ENCODE measurements at regions not wholly inside any gene's neighbourhood (a gene's known extent, or its start where the extent isn't known, plus 50 kb on each side); places are given as distances from the start of the nearest gene placed in this dataset.
"Not testable (repeated sequence)": the region's sequence is repeated elsewhere in the genome, so short reads cannot be mapped to it uniquely, and the experiment has no call there.

DNA sequence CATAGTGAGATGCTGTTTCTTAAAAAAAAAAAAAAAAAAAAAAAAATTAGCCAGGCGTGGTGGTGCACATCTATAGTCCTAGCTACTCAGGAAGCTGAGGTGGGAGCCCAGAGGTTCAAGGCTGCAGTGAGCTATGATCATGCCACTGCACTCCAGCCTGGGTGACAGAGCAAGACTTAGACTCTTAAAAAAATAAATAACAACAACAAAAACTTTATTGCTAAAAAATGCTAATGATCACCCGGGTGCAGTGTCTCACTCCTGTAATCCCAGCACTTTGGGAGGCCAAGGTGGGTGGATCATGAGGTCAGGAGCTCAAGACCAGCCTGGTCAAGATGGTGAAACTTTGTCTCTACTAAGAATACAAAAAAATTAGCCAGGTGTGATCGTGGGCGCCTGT lies 119.5 kb upstream of the RAB4A start:
- H3K4me1 ChIP-seq (ENCODE audit: control insufficient read depth, insufficient read depth, low read length) = peaks cover 31% of the 10 kb centered on the region
- H3K36me3 ChIP-seq (ENCODE audit: control insufficient read depth, insufficient read depth, low read length); H3K27ac ChIP-seq (ENCODE audit: low read depth, low read length); H3K4me3 ChIP-seq (ENCODE audit: low read depth, low read length); H3K9ac ChIP-seq (ENCODE audit: low read length); H3K27me3 ChIP-seq (ENCODE audit: control insufficient read depth, insufficient read depth, low read length); H3K9me3 ChIP-seq (ENCODE audit: control insufficient read depth, insufficient read depth, low read depth, low read length): not testable (repeated sequence)

DNA sequence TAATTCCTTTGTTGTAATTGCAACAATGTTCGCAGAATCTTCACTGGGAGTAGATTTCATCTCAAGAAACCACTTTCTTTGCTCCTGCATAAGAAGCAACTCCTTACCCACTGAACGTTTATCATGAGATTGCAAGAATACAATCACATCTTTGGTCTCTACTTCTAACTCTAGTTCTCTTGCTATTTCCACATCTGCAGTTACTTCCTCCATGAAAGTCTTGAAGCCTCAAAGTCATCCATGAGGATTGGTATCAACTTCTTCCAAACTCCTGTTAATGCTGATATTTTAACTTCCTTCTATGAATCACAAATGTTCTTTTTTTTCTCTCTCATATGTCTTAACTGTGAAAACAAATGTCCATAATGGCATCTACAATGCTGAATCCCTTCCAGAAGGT lies 118.6 kb upstream of the RAB4A start:
- no peak overlapping the region for H3K27ac ChIP-seq (ENCODE audit: low read depth, low read length)
- H3K36me3 ChIP-seq (ENCODE audit: control insufficient read depth, insufficient read depth, low read length) = no peaks in the 10 kb centered on the region; the same call in 1 of the 2 replicates
- no peaks in the 10 kb centered on the region for H3K9me3 ChIP-seq (ENCODE audit: control insufficient read depth, insufficient read depth, low read depth, low read length)
- peaks cover 23% of the 10 kb centered on the region for H3K4me1 ChIP-seq (ENCODE audit: control insufficient read depth, insufficient read depth, low read length)
- H3K9ac ChIP-seq (ENCODE audit: low read length) = no peak overlapping the region
- no peaks in the 10 kb centered on the region for H3K27me3 ChIP-seq (ENCODE audit: control insufficient read depth, insufficient read depth, low read length)
- no peak overlapping the region for H3K4me3 ChIP-seq (ENCODE audit: low read depth, low read length)

DNA sequence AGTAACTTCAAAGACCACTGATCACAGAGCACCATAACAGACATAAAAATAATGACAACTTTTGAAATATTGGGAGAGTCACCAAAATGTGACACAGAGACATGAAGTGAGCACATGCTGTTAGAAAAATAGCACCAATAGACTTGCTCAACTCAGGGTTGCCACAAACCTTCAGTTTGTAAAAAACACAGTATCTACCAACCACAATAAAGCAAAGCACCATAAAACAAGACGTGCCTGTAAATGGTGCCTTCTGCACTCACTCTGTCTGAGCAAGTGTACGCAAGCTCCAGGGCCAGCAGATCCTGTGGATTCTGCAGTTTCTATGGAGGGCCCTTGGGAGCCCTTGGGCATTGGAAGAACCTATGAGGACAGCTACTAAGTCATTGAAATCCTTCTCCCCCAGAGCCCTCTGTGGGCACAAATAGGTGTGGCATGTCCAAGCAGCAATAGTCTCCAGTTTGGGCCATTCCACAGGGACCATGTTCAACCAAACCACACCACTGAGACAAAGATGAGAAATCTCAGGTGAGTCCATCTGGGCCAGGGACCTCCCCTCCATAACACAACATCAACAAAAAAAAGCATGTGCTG lies 116.9 kb upstream of the RAB4A start:
- Histone ChIP-seq H3K27me3 (ENCODE audit: control insufficient read depth, insufficient read depth, low read length) (no peaks in the 10 kb centered on the region), H3K9ac (ENCODE audit: low read length) (no peak overlapping the region), H3K27ac (ENCODE audit: low read depth, low read length) (no peak overlapping the region), H3K4me1 (ENCODE audit: control insufficient read depth, insufficient read depth, low read length) (peaks cover 22% of the 10 kb centered on the region), H3K9me3 (ENCODE audit: control insufficient read depth, insufficient read depth, low read depth, low read length) (no peaks in the 10 kb centered on the region), H3K36me3 (ENCODE audit: control insufficient read depth, insufficient read depth, low read length) (no peaks in the 10 kb centered on the region; the same call in 1 of the 2 replicates), H3K4me3 (ENCODE audit: low read depth, low read length) (no peak overlapping the region)

DNA sequence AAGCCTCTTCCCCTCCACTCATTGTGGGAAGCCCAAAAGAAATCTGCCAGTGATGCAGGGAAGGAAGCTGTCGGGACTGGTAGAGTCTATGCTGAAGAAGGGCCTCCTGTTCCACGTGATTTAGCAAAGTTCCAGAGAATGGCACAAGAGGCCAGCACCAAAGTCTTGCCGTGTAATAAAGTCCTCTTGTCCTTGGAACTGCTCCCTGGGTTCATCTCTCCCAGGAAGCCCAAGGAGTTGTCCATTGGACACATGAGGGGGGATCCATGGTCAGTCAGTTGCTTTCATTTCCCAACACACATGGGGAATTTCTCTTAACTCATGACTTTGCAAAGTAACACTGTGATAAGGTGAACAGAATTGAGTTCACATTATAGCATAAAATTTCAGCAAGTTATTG lies 116.1 kb upstream of the RAB4A start:
- Histone ChIP-seq H3K9ac (ENCODE audit: low read length) (no peak overlapping the region), H3K4me1 (ENCODE audit: control insufficient read depth, insufficient read depth, low read length) (peaks cover 24% of the 10 kb centered on the region), H3K27ac (ENCODE audit: low read depth, low read length) (no peak overlapping the region), H3K4me3 (ENCODE audit: low read depth, low read length) (no peak overlapping the region), H3K27me3 (ENCODE audit: control insufficient read depth, insufficient read depth, low read length) (no peaks in the 10 kb centered on the region), H3K36me3 (ENCODE audit: control insufficient read depth, insufficient read depth, low read length) (no peaks in the 10 kb centered on the region; the same call in 1 of the 2 replicates), H3K9me3 (ENCODE audit: control insufficient read depth, insufficient read depth, low read depth, low read length) (no peaks in the 10 kb centered on the region)

DNA sequence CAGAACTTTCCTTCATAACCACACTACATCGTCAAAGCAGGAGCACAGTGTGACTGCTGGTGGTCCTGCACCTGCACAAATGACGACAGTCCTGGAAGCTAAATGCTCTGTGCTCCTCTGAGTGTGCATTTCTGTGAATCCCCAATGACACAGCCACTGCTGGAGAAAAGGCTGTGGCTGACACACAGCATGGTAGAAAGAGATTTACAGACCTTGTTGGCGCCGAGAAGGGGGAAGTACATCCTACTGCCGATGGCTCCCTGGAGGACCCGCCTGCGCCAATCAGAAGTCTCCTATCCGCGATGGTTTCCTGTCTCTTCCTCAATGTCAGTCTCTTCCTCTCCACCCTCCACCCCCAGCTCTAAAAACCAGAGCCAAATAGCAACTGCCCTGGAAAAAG lies 115.4 kb upstream of the RAB4A start:
- Histone ChIP-seq H3K9me3 (ENCODE audit: control insufficient read depth, insufficient read depth, low read depth, low read length) (no peaks in the 10 kb centered on the region), H3K27me3 (ENCODE audit: control insufficient read depth, insufficient read depth, low read length) (no peaks in the 10 kb centered on the region), H3K36me3 (ENCODE audit: control insufficient read depth, insufficient read depth, low read length) (no peaks in the 10 kb centered on the region; the same call in 1 of the 2 replicates), H3K4me3 (ENCODE audit: low read depth, low read length) (no peak overlapping the region), H3K27ac (ENCODE audit: low read depth, low read length) (no peak overlapping the region), H3K4me1 (ENCODE audit: control insufficient read depth, insufficient read depth, low read length) (peaks cover 23% of the 10 kb centered on the region), H3K9ac (ENCODE audit: low read length) (no peak overlapping the region)

DNA sequence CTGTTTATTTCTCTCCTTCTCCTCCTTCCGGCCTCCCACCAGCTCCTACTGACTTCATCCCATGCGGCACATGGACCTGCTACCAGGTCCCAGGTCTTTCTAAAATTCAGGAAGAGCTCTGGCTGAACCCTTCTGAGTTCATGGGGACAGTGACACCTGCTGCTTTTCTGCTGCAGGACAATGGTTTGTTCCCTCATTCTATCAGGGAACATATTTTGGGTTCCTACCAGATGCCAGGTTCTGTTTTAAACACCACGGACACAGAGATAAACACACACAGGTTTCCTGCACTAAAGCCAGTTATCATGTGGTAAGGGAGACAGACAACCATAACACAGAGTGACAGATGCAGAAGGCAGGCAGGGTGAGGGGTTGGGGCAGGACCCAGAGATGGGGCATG lies 114.0 kb upstream of the RAB4A start:
- Histone ChIP-seq H3K27ac (ENCODE audit: low read depth, low read length) (no peak overlapping the region), H3K9ac (ENCODE audit: low read length) (no peak overlapping the region), H3K9me3 (ENCODE audit: control insufficient read depth, insufficient read depth, low read depth, low read length) (no peaks in the 10 kb centered on the region), H3K36me3 (ENCODE audit: control insufficient read depth, insufficient read depth, low read length) (no peaks in the 10 kb centered on the region; the same call in 1 of the 2 replicates), H3K4me1 (ENCODE audit: control insufficient read depth, insufficient read depth, low read length) (peaks cover 17% of the 10 kb centered on the region), H3K27me3 (ENCODE audit: control insufficient read depth, insufficient read depth, low read length) (no peaks in the 10 kb centered on the region), H3K4me3 (ENCODE audit: low read depth, low read length) (no peak overlapping the region)

DNA sequence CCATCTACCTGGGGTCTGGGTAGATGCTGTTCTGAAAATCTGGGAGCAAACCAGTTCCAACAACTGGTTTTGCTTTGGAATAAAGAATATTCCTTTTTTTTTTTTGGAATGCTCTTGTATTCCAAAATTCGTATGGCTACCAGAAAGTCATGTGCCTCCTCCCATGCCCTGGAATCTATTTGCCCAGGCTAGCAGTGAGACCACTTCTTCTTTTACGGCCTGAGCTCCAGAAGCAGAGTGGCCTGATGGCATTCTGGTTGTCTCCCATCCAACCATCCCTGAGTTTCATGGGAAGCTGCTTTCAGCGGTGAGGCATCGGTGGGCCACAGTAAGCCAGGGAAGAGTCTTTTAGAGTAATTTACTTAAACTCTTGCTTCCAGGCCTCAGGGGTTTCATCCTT lies 113.4 kb upstream of the RAB4A start:
- peaks cover 17% of the 10 kb centered on the region for H3K4me1 ChIP-seq (ENCODE audit: control insufficient read depth, insufficient read depth, low read length)
- H3K27me3 ChIP-seq (ENCODE audit: control insufficient read depth, insufficient read depth, low read length) = no peaks in the 10 kb centered on the region
- no peaks in the 10 kb centered on the region for H3K9me3 ChIP-seq (ENCODE audit: control insufficient read depth, insufficient read depth, low read depth, low read length)
- H3K4me3 ChIP-seq (ENCODE audit: low read depth, low read length) = no peak overlapping the region
- no peak overlapping the region for H3K27ac ChIP-seq (ENCODE audit: low read depth, low read length)
- H3K36me3 ChIP-seq (ENCODE audit: control insufficient read depth, insufficient read depth, low read length) = no peaks in the 10 kb centered on the region; the same call in 1 of the 2 replicates
- H3K9ac ChIP-seq (ENCODE audit: low read length) = no peak overlapping the region

DNA sequence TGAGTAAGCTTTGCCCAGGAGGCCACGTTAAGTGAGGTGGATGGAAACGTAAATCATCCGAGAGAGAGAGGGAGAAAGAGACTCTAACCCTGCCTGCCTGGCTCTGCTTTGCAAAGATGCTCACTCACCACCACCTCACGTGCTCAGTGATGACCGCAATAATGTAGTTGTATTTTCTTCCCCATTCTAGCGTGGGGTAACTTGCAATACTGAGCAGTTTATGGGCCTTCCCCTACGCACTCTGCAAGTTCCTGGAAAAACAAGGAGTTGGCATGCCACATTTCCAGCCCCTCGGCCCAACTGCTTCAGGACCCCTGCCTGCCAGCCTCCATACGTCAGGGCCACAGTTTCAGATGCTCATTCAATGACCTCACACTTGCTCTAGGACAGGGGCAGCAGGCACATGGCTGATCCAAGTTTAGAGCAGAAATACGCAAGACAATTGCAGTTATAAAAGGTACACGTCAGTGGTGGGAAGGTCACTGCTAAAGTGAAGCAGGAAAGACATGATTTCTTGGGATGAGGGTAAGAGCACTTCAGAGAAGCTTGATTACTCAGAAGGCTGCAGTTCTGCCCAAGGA lies 112.5 kb upstream of the RAB4A start:
- H3K4me3 ChIP-seq (ENCODE audit: low read depth, low read length) = no peak overlapping the region
- H3K4me1 ChIP-seq (ENCODE audit: control insufficient read depth, insufficient read depth, low read length) = peaks cover 17% of the 10 kb centered on the region
- H3K27me3 ChIP-seq (ENCODE audit: control insufficient read depth, insufficient read depth, low read length) = no peaks in the 10 kb centered on the region
- no peak overlapping the region for H3K27ac ChIP-seq (ENCODE audit: low read depth, low read length)
- no peaks in the 10 kb centered on the region for H3K9me3 ChIP-seq (ENCODE audit: control insufficient read depth, insufficient read depth, low read depth, low read length)
- no peak overlapping the region for H3K9ac ChIP-seq (ENCODE audit: low read length)
- no peaks in the 10 kb centered on the region; the same call in 1 of the 2 replicates for H3K36me3 ChIP-seq (ENCODE audit: control insufficient read depth, insufficient read depth, low read length)

DNA sequence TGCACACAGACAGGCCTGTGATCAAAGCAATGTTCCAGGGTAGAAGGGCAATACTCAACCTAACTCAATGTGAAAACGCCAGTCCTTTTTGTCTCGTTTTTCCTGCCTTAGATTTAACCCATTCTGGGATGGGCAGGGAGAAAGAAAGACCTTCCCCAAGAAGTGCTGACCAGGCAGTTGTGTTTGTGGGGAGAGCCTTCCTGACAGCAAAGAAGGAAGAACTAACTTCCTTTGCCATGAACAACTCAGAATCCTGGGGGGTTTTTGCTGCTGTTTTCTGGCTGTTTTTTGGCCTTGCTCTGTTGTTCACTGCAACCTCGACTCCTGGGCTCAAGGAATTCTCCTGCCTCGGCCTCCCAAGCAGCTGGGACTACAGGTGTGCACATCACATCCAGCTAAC lies 112.0 kb upstream of the RAB4A start:
- Histone ChIP-seq H3K27ac (ENCODE audit: low read depth, low read length) (no peak overlapping the region), H3K36me3 (ENCODE audit: control insufficient read depth, insufficient read depth, low read length) (no peaks in the 10 kb centered on the region; the same call in 1 of the 2 replicates), H3K9ac (ENCODE audit: low read length) (no peak overlapping the region), H3K4me3 (ENCODE audit: low read depth, low read length) (no peak overlapping the region), H3K9me3 (ENCODE audit: control insufficient read depth, insufficient read depth, low read depth, low read length) (no peaks in the 10 kb centered on the region), H3K27me3 (ENCODE audit: control insufficient read depth, insufficient read depth, low read length) (no peaks in the 10 kb centered on the region), H3K4me1 (ENCODE audit: control insufficient read depth, insufficient read depth, low read length) (peaks cover 17% of the 10 kb centered on the region)

DNA sequence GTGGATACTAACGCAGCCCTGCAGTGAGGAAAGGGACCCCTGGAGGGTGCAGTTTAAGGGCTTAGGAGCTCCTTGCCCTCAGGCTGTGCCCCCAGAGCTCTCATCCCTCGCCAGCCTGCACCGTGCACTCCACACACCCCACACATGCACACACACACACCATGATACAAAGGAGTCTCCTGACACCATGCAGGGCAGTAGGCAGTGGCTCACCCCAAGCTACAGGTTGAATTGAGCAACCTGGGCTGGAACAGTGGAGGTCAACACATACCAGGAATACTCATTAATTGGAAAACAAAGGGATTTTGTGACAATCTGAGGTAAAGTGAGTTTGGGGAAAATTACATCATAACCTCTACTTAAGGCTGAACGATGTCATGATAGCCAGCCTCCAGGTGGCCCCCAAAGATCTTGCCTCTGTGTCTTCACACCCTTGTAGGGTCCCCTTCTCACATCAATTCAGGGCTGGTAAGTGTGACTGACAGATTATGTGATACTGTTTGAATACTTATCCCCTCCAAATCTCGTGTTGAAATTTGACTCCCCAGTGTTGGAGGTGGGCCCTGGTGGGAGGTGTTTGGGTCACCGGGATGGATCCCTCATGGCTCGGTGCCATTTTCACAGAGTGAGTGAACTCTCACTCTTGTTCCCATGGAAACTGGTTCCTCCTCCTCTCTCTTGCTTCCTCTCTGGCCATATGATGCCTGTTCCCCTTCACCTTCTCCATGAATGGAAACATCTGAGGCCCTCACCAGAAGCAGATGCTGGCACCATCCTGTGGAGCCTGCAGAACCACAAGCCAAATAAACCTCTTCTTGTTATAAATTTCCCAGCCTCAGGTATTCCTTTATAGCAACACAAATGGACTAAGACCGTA lies 111.0 kb upstream of the RAB4A start:
- H3K4me1 ChIP-seq (ENCODE audit: control insufficient read depth, insufficient read depth, low read length) = peaks cover 24% of the 10 kb centered on the region
- H3K27ac ChIP-seq (ENCODE audit: low read depth, low read length) = no peak overlapping the region
- H3K27me3 ChIP-seq (ENCODE audit: control insufficient read depth, insufficient read depth, low read length) = no peaks in the 10 kb centered on the region
- H3K9me3 ChIP-seq (ENCODE audit: control insufficient read depth, insufficient read depth, low read depth, low read length) = no peaks in the 10 kb centered on the region
- H3K9ac ChIP-seq (ENCODE audit: low read length) = no peak overlapping the region
- H3K36me3 ChIP-seq (ENCODE audit: control insufficient read depth, insufficient read depth, low read length) = no peaks in the 10 kb centered on the region; the same call in 1 of the 2 replicates
- no peak overlapping the region for H3K4me3 ChIP-seq (ENCODE audit: low read depth, low read length)

DNA sequence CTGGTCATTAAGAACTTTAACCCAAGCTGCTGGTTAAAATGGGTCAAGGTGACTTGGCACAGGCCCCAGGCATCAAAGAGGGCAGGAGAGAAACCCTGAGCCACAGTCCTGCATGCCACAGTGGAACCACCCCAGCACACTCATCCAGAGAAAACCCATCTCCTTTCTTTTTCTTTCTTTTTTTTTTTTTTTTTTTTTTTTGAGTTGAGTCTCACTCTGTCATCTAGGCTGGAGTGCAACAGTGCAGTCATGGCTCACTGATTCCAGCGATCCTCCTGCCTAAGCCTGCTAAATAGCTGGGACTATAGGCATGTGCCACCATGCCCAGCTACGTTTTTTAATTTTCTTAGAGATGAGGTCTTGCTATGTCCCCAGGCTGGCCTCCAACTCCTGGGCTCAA lies 109.2 kb upstream of the RAB4A start:
- H3K36me3 ChIP-seq (ENCODE audit: control insufficient read depth, insufficient read depth, low read length) = peaks cover 4% of the 10 kb centered on the region; the same call in 1 of the 2 replicates
- H3K9me3 ChIP-seq (ENCODE audit: control insufficient read depth, insufficient read depth, low read depth, low read length) = no peaks in the 10 kb centered on the region
- no peaks in the 10 kb centered on the region for H3K27me3 ChIP-seq (ENCODE audit: control insufficient read depth, insufficient read depth, low read length)
- H3K4me3 ChIP-seq (ENCODE audit: low read depth, low read length) = no peak overlapping the region
- no peak overlapping the region for H3K9ac ChIP-seq (ENCODE audit: low read length)
- H3K4me1 ChIP-seq (ENCODE audit: control insufficient read depth, insufficient read depth, low read length) = peaks cover 27% of the 10 kb centered on the region
- no peak overlapping the region for H3K27ac ChIP-seq (ENCODE audit: low read depth, low read length)

Data from HUES6 (cell line).